ENCODE measurements at regions not wholly inside any gene's neighbourhood (a gene's known extent, or its start where the extent isn't known, plus 50 kb on each side); places are given as distances from the start of the nearest gene placed in this dataset.

GRCh38 chr12:13769273-13769672 lies 212.1 kb downstream of the GRIN2B start:
- H3K27me3 ChIP-seq (ENCODE audit: control insufficient read depth, insufficient read depth, low read length), result no peaks in the 10 kb centered on the region
- FAIRE-seq (no peak), DNase-seq (ENCODE audit: low read depth) (no peak)
- TF ChIP-seq CTCF (IDR thresholded peaks at IDR 0.05; ENCODE audit: insufficient read depth, low read length, severe bottlenecking), result no peak
- no peak overlapping the region for H3K4me3 ChIP-seq (ENCODE audit: low read depth, low read length)
- H3K36me3 ChIP-seq (ENCODE audit: control insufficient read depth, insufficient read depth, low read length), result no peaks in the 10 kb centered on the region

DNA sequence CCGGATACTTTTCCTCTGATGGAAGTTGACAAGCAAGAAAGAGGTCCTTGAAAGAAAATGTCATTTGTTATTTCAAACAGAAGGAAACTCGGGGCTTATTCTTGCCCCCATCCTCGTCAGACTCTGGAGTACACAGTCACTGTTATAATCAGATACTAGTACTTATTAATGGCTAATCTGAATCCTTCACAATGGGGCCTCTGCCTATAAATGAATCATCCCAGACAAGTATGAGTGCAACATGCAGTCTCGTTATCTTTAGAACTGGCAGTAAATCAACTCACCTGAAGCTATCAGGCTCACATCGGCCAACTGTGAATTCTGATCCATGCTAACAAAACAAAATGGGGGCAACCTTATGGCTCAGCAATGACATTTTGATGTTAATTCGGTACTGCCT lies 216.7 kb downstream of the GRIN2B start:
- TF ChIP-seq CTCF (IDR thresholded peaks at IDR 0.05; ENCODE audit: insufficient read depth, low read length, severe bottlenecking), result no peak
- no peak for DNase-seq (ENCODE audit: low read depth)
- H3K27me3 ChIP-seq (ENCODE audit: control insufficient read depth, insufficient read depth, low read length), result no peaks in the 10 kb centered on the region
- H3K36me3 ChIP-seq (ENCODE audit: control insufficient read depth, insufficient read depth, low read length), result no peaks in the 10 kb centered on the region
- no peak overlapping the region for H3K4me3 ChIP-seq (ENCODE audit: low read depth, low read length)
- no peak for FAIRE-seq

DNA sequence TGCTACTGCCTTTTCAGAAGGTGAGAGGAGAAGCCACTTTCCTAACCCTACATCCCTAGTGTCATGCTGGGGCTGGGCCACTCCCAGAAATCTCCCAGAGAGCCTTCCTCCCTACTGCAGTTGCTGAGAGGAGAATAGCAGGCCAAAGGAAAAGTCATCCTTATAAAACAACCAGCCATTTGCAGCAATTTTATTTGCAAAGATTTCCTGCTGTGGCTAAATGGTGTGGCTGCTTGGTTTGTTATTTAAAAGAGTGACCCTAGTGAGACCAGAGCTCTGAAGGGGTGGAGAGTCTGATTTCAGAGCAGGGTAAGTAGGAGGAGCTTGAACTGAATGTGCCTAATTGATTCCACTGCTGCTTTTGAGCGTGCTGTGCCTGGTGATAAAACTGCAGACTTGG lies 232.0 kb downstream of the GRIN2B start:
- Histone ChIP-seq H3K27me3 (ENCODE audit: control insufficient read depth, insufficient read depth, low read length) (no peaks in the 10 kb centered on the region), H3K4me3 (ENCODE audit: low read depth, low read length) (no peak overlapping the region), H3K36me3 (ENCODE audit: control insufficient read depth, insufficient read depth, low read length) (no peaks in the 10 kb centered on the region)
- DNase-seq (ENCODE audit: low read depth) (no peak), FAIRE-seq (no peak)
- no peak for TF ChIP-seq CTCF (IDR thresholded peaks at IDR 0.05; ENCODE audit: insufficient read depth, low read length, severe bottlenecking)

DNA sequence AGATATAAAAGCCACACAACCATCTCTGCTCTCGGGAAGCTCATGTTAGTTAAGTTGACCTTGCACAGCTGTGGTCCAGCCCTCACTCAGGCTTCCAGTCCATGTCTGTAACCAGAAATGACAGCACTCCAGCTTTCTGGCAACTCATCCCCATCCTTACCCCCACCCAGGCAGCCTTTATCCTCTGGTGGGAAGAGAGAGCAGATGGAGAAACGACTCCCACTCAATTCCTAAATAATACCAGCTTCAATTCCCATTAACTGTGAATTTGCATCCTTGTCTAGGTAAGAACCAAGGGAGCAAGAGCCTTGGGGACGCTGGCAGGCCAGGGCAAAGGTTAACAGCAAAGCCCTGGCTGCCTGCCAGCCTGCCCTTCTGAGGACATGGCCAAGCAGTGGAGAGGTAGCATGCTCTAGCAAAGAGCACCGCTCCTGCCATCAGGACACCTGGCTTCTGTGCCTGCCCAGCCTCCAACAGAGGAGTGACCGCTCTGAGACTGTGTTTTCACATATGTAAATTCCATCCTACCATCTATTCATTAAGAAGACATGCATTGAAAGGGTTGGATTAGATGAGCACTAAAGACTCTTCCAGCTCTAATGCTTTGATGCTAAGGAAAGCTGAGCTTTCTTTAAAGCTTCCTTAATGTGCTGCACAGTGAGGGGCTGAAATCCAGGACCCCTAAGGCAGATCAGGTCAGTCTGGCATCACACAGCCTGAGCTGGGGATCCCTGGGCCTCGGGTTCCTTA lies 236.1 kb downstream of the GRIN2B start:
- Histone ChIP-seq H3K27me3 (ENCODE audit: control insufficient read depth, insufficient read depth, low read length) (no peaks in the 10 kb centered on the region), H3K4me3 (ENCODE audit: low read depth, low read length) (no peak overlapping the region), H3K36me3 (ENCODE audit: control insufficient read depth, insufficient read depth, low read length) (no peaks in the 10 kb centered on the region)
- DNase-seq (ENCODE audit: low read depth) (no peak), FAIRE-seq (no peak)
- TF ChIP-seq CTCF (IDR thresholded peaks at IDR 0.05; ENCODE audit: insufficient read depth, low read length, severe bottlenecking), result no peak

- no peak overlapping the region for H3K4me3 ChIP-seq (ENCODE audit: low read depth, low read length)
- no peak for DNase-seq (ENCODE audit: low read depth)
- no peak for FAIRE-seq
Observed at GRCh38 chr12:13744561-13744960, 236.8 kb downstream of the GRIN2B start.

More at GRCh38 chr12:13744561-13744960, 236.8 kb downstream of the GRIN2B start:
- Histone ChIP-seq H3K36me3 (ENCODE audit: control insufficient read depth, insufficient read depth, low read length) (no peaks in the 10 kb centered on the region), H3K27me3 (ENCODE audit: control insufficient read depth, insufficient read depth, low read length) (no peaks in the 10 kb centered on the region)
- no peak for TF ChIP-seq CTCF (IDR thresholded peaks at IDR 0.05; ENCODE audit: insufficient read depth, low read length, severe bottlenecking)

Measured in bronchial epithelial cell (primary cell).